H1 (cell line): ENCODE measurements at regions not wholly inside any gene's neighbourhood (a gene's known extent, or its start where the extent isn't known, plus 50 kb on each side); places are given as distances from the start of the nearest gene placed in this dataset.

Experiments used
- CTCF ChIA-PET: fragments of 300-600 bp; sonication (Branson Sonifier 250); formaldehyde crosslinking; loops from one replicate; lab custom pipeline; 2021; ENCODE audit not compliant: partially characterized antibody; lab: Charles Lee
- POLR2A ChIA-PET: fragments of 300-600 bp; sonication (Branson Sonifier 250); formaldehyde crosslinking; loops from one replicate; lab custom pipeline; 2021; ENCODE audit warnings: inconsistent platforms; ENCODE audit not compliant: partially characterized antibody; lab: Charles Lee
- DNase-seq, 2 experiments: peaks; one replicate each; pipeline versions ENCODE4 v3.0.0 to v3.0.0-alpha.2; 2010 to 2022; ENCODE audit warnings: low spot score in 2 of 2, low read depth in 1 of 2, mixed read lengths in 1 of 2
- FAIRE-seq: peaks from 2 replicates; lab custom pipeline; 2011; peaks lifted over from hg19 to GRCh38; lab: Jason Lieb, UNC
- H2AFZ ChIP-seq: 2 replicates; pipeline ENCODE4 v1.8.1; 2012; ENCODE audit warnings: low read length, inconsistent platforms
- H2AK5ac ChIP-seq: 2 replicates; pipeline ENCODE4 v1.6.1; 2013; ENCODE audit warnings: low read depth, low read length
- H2BK120ac ChIP-seq: replicated peaks from 2 replicates; pipeline ENCODE3; 2013; ENCODE audit warnings: low read depth, low read length, inconsistent platforms
- H2BK12ac ChIP-seq: 2 replicates; pipeline ENCODE4 v1.6.1; 2013; ENCODE audit warnings: low read depth, low read length
- H2BK15ac ChIP-seq: 2 replicates; pipeline ENCODE4 v1.6.1; 2013; ENCODE audit warnings: low read length
- H2BK20ac ChIP-seq: 2 replicates; pipeline ENCODE4 v1.6.1; 2013; ENCODE audit warnings: low read length
- H2BK5ac ChIP-seq: 2 replicates; pipeline ENCODE4 v1.6.1; 2013; ENCODE audit warnings: low read depth, low read length
- H3K14ac ChIP-seq: 2 replicates; pipeline ENCODE4 v1.6.1; 2013; ENCODE audit warnings: inconsistent platforms; ENCODE audit not compliant: insufficient read length
- H3K18ac ChIP-seq: 2 replicates; pipeline ENCODE4 v1.6.1; 2013; ENCODE audit warnings: low read length; ENCODE audit errors: extremely low read depth
- H3K23ac ChIP-seq: 2 replicates; pipeline ENCODE4 v1.6.1; 2013; ENCODE audit warnings: inconsistent platforms; ENCODE audit not compliant: insufficient read length
- H3K23me2 ChIP-seq: 2 replicates; pipeline ENCODE4 v1.6.1; 2013; ENCODE audit warnings: low read depth, low read length
- H3K27ac ChIP-seq: 2 replicates; pipeline ENCODE4 v1.6.1; 2011; ENCODE audit warnings: low read depth, low read length, inconsistent platforms
- H3K27me3 ChIP-seq, 4 experiments: replicated peaks in 1 of 4; 1 replicate in 1 of 4; 2 replicates in 3 of 4; pipeline versions ENCODE4 v1.6.1 to v1.8.1; 2011 to 2013; ENCODE audit warnings: low read length in 3 of 4, mild to moderate bottlenecking in 3 of 4, inconsistent platforms in 2 of 4, mixed read lengths in 2 of 4, moderate library complexity in 1 of 4; ENCODE audit not compliant: control insufficient read depth in 3 of 4, insufficient read depth in 3 of 4; ENCODE audit errors: extremely low read depth in 1 of 4
- H3K36me3 ChIP-seq, 4 experiments: 2 replicates each; pipeline versions ENCODE4 v1.6.1 to v1.8.1; 2011 to 2013; ENCODE audit warnings: mild to moderate bottlenecking in 4 of 4, low read length in 3 of 4, moderate library complexity in 2 of 4, control low read depth in 1 of 4, inconsistent platforms in 1 of 4; ENCODE audit not compliant: insufficient read depth in 4 of 4, control insufficient read depth in 2 of 4
- H3K4ac ChIP-seq: replicated peaks from 2 replicates; pipeline ENCODE3; 2013; ENCODE audit warnings: low read length, low read depth, mixed read lengths, inconsistent platforms; ENCODE audit not compliant: insufficient read length
- H3K4me1 ChIP-seq, 4 experiments: replicated peaks in 1 of 4; 1 replicate in 1 of 4; 2 replicates in 3 of 4; pipeline versions ENCODE4 v1.6.1 to v1.8.1; 2011 to 2013; ENCODE audit warnings: low read length in 3 of 4, inconsistent platforms in 2 of 4, mixed read lengths in 1 of 4; ENCODE audit not compliant: insufficient read depth in 4 of 4, control insufficient read depth in 3 of 4
- H3K4me2 ChIP-seq, 2 experiments: 2 replicates each; pipeline versions ENCODE4 v1.6.1 to v1.8.1; 2011 to 2013; ENCODE audit warnings: low read depth in 2 of 2, low read length in 2 of 2, control low read depth in 1 of 2, inconsistent platforms in 1 of 2, mild to moderate bottlenecking in 1 of 2; ENCODE audit not compliant: insufficient read depth in 1 of 2
- H3K4me3 ChIP-seq, 4 experiments: fragments of 200-600, 300-600 bp in 1 of 4; sonication (generic), shearing (Covaris generic), sonication (Bioruptor Twin) in 1 of 4; 2 replicates each; pipeline versions ENCODE4 v1.5.1 to v1.8.1; 2011 to 2016; ENCODE audit warnings: low read length in 4 of 4, low read depth in 3 of 4, control low read depth in 2 of 4, inconsistent platforms in 2 of 4, mild to moderate bottlenecking in 2 of 4, mixed read lengths in 1 of 4, moderate library complexity in 1 of 4; ENCODE audit not compliant: insufficient read depth in 2 of 4; ENCODE audit errors: extremely low read depth in 1 of 4
- H3K56ac ChIP-seq: replicated peaks from 2 replicates; pipeline ENCODE3; 2013; ENCODE audit warnings: low read depth, mild to moderate bottlenecking, mixed read lengths, low read length, inconsistent platforms; ENCODE audit not compliant: insufficient read length
- H3K79me1 ChIP-seq: 2 replicates; pipeline ENCODE4 v1.6.1; 2013; ENCODE audit warnings: low read depth, low read length, control low read depth
- H3K79me2 ChIP-seq, 2 experiments: 2 replicates each; pipeline versions ENCODE4 v1.6.1 to v1.8.1; 2012 to 2013; ENCODE audit warnings: low read length in 2 of 2, mild to moderate bottlenecking in 2 of 2, inconsistent platforms in 1 of 2; ENCODE audit not compliant: insufficient read depth in 2 of 2, control insufficient read depth in 1 of 2
- H3K9ac ChIP-seq, 4 experiments: replicated peaks in 1 of 4; 1 replicate in 1 of 4; 2 replicates in 3 of 4; pipeline versions ENCODE4 v1.6.1 to v1.8.1; 2011 to 2013; ENCODE audit warnings: low read depth in 3 of 4, low read length in 3 of 4, control low read depth in 2 of 4, mild to moderate bottlenecking in 2 of 4, moderate library complexity in 2 of 4, inconsistent platforms in 1 of 4; ENCODE audit errors: extremely low read depth in 1 of 4
- H3K9me3 ChIP-seq, 2 experiments: 2 replicates each; pipeline versions ENCODE4 v1.6.1 to v1.8.1; 2012 to 2013; ENCODE audit warnings: mild to moderate bottlenecking in 2 of 2, moderate library complexity in 2 of 2, control low read depth in 1 of 2, inconsistent platforms in 1 of 2, low read depth in 1 of 2, low read length in 1 of 2, mixed read lengths in 1 of 2; ENCODE audit not compliant: insufficient read depth in 2 of 2
- H4K20me1 ChIP-seq, 2 experiments: replicated peaks in 1 of 2; 2 replicates each; pipeline versions ENCODE3 to v1.8.1; 2011 to 2013; ENCODE audit warnings: inconsistent platforms in 2 of 2, low read length in 2 of 2, mild to moderate bottlenecking in 1 of 2; ENCODE audit not compliant: insufficient read depth in 2 of 2, control insufficient read depth in 1 of 2
- H4K5ac ChIP-seq: 2 replicates; pipeline ENCODE4 v1.6.1; 2013; ENCODE audit warnings: low read length, low read depth, mixed read lengths, inconsistent platforms; ENCODE audit not compliant: insufficient read length
- H4K8ac ChIP-seq: 2 replicates; pipeline ENCODE4 v1.8.0; 2013; ENCODE audit warnings: mild to moderate bottlenecking, moderate library complexity, low read length, inconsistent platforms; ENCODE audit not compliant: insufficient read depth; ENCODE audit errors: extremely low read depth
- H4K91ac ChIP-seq: replicated peaks from 2 replicates; pipeline ENCODE3; 2013; ENCODE audit warnings: low read length, mixed read lengths, inconsistent platforms; ENCODE audit not compliant: insufficient read length
- ASH2L ChIP-seq: fragments of 200-600, 300-600 bp; sonication (generic); IDR thresholded peaks from one replicate; pipeline ENCODE4 v1.7.1; 2017; ENCODE audit warnings: low read length
- BRCA1 ChIP-seq: IDR thresholded peaks from 2 replicates; pipeline ENCODE4 v1.6.1; 2012; ENCODE audit warnings: low read depth, low read length, improper control_type of control experiment
- CBX5 ChIP-seq: fragments of 300-800, 300-1000 bp; sonication (generic); IDR thresholded peaks from 2 replicates; pipeline ENCODE4 v1.7.1; 2016; ENCODE audit warnings: antibody characterized with exemption, low read length, low read depth
- CEBPB ChIP-seq: IDR thresholded peaks from 2 replicates; pipeline ENCODE4 v1.6.1; 2012; ENCODE audit warnings: low read depth, low read length
- EP300 ChIP-seq, 2 experiments: IDR thresholded peaks; 1 replicate in 1 of 2; 2 replicates in 1 of 2; pipeline ENCODE4 v1.6.1; 2011 to 2012; ENCODE audit warnings: low read depth in 2 of 2, low read length in 2 of 2, mild to moderate bottlenecking in 2 of 2, borderline replicate concordance in 1 of 2, inconsistent platforms in 1 of 2, moderate library complexity in 1 of 2
- FOSL1 ChIP-seq: IDR thresholded peaks from 2 replicates; pipeline ENCODE4 v1.6.1; 2011; ENCODE audit warnings: mild to moderate bottlenecking, low read depth, low read length, moderate library complexity; ENCODE audit not compliant: insufficient read depth
- KDM1A ChIP-seq: fragments of 200-600, 300-600 bp; sonication (generic); IDR thresholded peaks from 2 replicates; pipeline ENCODE4 v1.7.1; 2016; ENCODE audit warnings: mild to moderate bottlenecking, low read length, borderline replicate concordance
- KDM4A ChIP-seq: IDR thresholded peaks from one replicate; pipeline ENCODE4 v1.7.1; 2012; ENCODE audit warnings: low read depth, mild to moderate bottlenecking, moderate library complexity, low read length, inconsistent platforms; ENCODE audit not compliant: severe bottlenecking
- SIRT6 ChIP-seq: IDR thresholded peaks from one replicate; pipeline ENCODE4 v1.7.1; 2012; ENCODE audit warnings: low read length, inconsistent platforms
- SRF ChIP-seq: IDR thresholded peaks from 2 replicates; pipeline ENCODE4 v1.6.1; 2011; ENCODE audit warnings: mild to moderate bottlenecking, low read depth, low read length, moderate library complexity
- TAF1 ChIP-seq: IDR thresholded peaks from 2 replicates; pipeline ENCODE4 v1.6.1; 2011; ENCODE audit warnings: mild to moderate bottlenecking, low read depth, low read length
- YY1 ChIP-seq: IDR thresholded peaks from 2 replicates; pipeline ENCODE4 v1.6.1; 2011; ENCODE audit warnings: low read depth, mild to moderate bottlenecking, low read length
- ZNF274 ChIP-seq: IDR thresholded peaks from 2 replicates; pipeline ENCODE4 v1.7.0; 2012; ENCODE audit warnings: low read length, borderline replicate concordance; ENCODE audit errors: extremely low read depth
- WGBS, 2 experiments: shearing (Covaris generic) in 1 of 2; methylation state at CpG; one replicate each; pipeline versions ENCODE4 v1.1.6 to v1.1.7; 2013 to 2015; ENCODE audit warnings: low lambda C conversion rate in 2 of 2, mixed read lengths in 2 of 2, inconsistent platforms in 1 of 2, low coverage in 1 of 2, missing lambda C conversion rate in 1 of 2; ENCODE audit not compliant: insufficient replicate concordance in 2 of 2, insufficient coverage in 1 of 2, insufficient read length in 1 of 2; ENCODE audit errors: extremely low coverage in 1 of 2, missing lambda C conversion rate in 1 of 2; 5-methylcytosine and 5-hydroxymethylcytosine counted together
- TF ChIP-seq, protein P1 (sequence below): IDR thresholded peaks from 2 replicates; pipeline ENCODE4 v1.6.1; 2011; ENCODE audit warnings: low read length, improper control_type of control experiment

DNA sequence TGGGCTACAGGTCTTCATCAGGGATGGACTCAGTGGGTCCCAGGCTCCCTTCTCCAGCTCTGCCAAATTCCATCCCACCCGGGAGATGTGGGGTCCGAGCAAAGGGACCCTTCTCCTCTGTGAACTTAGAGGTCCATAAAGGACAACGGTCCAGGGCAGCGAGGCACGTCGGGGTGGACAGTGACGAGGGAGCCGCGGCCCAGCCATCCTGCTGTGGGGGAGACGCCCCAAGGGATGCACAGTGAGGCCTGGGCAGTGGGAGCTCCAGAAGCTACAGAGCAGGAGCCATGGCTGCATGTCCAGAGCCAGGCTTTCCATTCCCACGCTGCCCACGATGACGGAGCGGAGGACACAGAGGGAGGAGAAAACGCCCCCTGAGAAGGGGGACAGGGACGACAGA lies 107.5 kb upstream of the PPP1R26 start:
- peaks cover 0 to 5% of the 10 kb centered on the region in 2 experiments; a peak in 1 of 4 replicates for H3K9me3 ChIP-seq
- no peaks in the 10 kb centered on the region for H3K79me2 ChIP-seq
- H3K4me3 ChIP-seq = no peak overlapping the region
- no peak overlapping the region for H3K14ac ChIP-seq
- DNase-seq (no peak), FAIRE-seq (no peak)
- H2BK12ac ChIP-seq = peak overlapping the region; percentile 75; the same call in 1 of the 2 replicates
- peak overlapping the region; percentile 44 for H4K91ac ChIP-seq
- no peaks in the 10 kb centered on the region for H4K20me1 ChIP-seq
- no peaks in the 10 kb centered on the region for H3K79me1 ChIP-seq
- no peak overlapping the region for H3K27ac ChIP-seq
- CTCF ChIA-PET = interaction anchor here (0.8 to 1.9 kb wide), 6 partner anchors 26 to 674 kb away, joined by 3 to 6 read pairs (median 4); partner anchors contain the start of gene OLFM1
- no peaks in the 10 kb centered on the region for H3K36me3 ChIP-seq
- 88% methylated on average over 14 of the region's 16 CpGs; no CpG with 5 or more reads in 1 of the 2 experiments for WGBS, 2 experiments
- no peaks in the 10 kb centered on the region for H3K27me3 ChIP-seq
- no peak overlapping the region for H4K5ac ChIP-seq
- no peak overlapping the region for H3K56ac ChIP-seq
- H3K23me2 ChIP-seq = no peaks in the 10 kb centered on the region
- no peak overlapping the region for H2BK20ac ChIP-seq
- no peak overlapping the region for H2AK5ac ChIP-seq
- H3K23ac ChIP-seq = no peak overlapping the region
- peak overlapping the region; percentile 46; the same call in 1 of the 2 replicates for H2BK15ac ChIP-seq
- H2BK5ac ChIP-seq = peak overlapping the region; percentile 75; the same call in 1 of the 2 replicates
- H3K4me1 ChIP-seq = no peaks in the 10 kb centered on the region; a peak in 3 of 7 replicates
- H4K8ac ChIP-seq = no peak overlapping the region
- H3K18ac ChIP-seq = no peak overlapping the region; the same call in 1 of the 2 replicates
- POLR2A ChIA-PET = no interaction called here
- H3K9ac ChIP-seq = no peak overlapping the region
- no peak overlapping the region for H3K4ac ChIP-seq
- no peak overlapping the region for H2BK120ac ChIP-seq
- no peak overlapping the region for H2AFZ ChIP-seq
- no peak overlapping the region for H3K4me2 ChIP-seq
- no peak for TF ChIP-seq SIRT6
- no peak for TF ChIP-seq ZNF274
- TF ChIP-seq CEBPB = no peak
- no peak for TF ChIP-seq ASH2L
- no peak for TF ChIP-seq TAF1
- TF ChIP-seq YY1 = no peak
- TF ChIP-seq FOSL1 = no peak
- TF ChIP-seq CBX5 = no peak
- TF ChIP-seq BRCA1 = no peak
- TF ChIP-seq SRF = no peak
- TF ChIP-seq, protein P1, sequence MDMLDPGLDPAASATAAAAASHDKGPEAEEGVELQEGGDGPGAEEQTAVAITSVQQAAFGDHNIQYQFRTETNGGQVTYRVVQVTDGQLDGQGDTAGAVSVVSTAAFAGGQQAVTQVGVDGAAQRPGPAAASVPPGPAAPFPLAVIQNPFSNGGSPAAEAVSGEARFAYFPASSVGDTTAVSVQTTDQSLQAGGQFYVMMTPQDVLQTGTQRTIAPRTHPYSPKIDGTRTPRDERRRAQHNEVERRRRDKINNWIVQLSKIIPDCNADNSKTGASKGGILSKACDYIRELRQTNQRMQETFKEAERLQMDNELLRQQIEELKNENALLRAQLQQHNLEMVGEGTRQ = no peak
- no peak for TF ChIP-seq EP300 (IDR thresholded peaks at IDR 0.05; ENCODE audit: borderline replicate concordance in 1 of 2, low read depth in 2 of 2, low read length in 2 of 2)
- TF ChIP-seq KDM4A = no peak
- no peak for TF ChIP-seq KDM1A
